ENCODE measurements at regions not wholly inside any gene's neighbourhood (a gene's known extent, or its start where the extent isn't known, plus 50 kb on each side); places are given as distances from the start of the nearest gene placed in this dataset.

- DNase-seq, result no peak
Measured at GRCh38 chr7:40972426-40972825, 730.5 kb downstream of the INHBA start.

DNA sequence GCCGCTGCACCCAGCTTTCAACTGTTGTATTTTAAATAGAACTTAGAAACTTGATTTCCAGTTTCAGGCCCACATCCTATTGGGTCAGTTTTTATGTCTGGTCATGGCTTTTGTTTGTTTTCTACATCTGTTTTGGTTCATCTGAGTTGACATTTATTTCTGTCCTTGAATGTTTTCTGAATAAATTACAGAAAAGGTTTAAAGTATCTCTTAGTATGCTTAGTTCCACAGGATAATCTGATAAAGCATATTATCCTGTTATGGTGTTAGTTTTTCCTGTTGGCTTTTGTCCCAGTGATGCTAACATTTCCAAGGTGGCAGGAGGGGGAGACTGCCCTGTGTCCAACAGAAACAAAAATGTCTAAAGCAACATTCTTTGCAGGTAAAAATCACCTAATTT lies 733.2 kb downstream of the INHBA start:
- no peak for DNase-seq

DNA sequence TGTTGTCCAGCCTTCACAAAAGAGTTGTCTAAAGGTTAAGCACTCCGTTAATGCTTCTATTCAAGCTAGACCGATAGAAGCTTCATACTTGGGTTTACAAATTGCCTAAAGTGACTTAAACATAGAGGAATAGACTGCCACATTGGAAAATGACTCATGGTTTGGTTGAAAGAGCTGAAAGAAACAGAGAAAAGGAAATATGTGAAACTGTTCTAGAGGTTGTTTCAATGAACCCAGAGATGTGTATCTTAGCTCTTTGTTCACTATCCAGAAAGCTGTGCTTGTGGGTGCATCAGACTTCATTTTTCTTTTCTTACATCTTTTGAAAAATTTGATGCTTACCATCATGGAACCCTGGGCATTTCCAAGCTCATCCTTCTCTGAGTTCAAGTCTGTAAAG lies 736.2 kb downstream of the INHBA start:
- DNase-seq, result no peak

GRCh38 chr7:40965774-40966173 lies 737.1 kb downstream of the INHBA start:
- no peak for DNase-seq

DNA sequence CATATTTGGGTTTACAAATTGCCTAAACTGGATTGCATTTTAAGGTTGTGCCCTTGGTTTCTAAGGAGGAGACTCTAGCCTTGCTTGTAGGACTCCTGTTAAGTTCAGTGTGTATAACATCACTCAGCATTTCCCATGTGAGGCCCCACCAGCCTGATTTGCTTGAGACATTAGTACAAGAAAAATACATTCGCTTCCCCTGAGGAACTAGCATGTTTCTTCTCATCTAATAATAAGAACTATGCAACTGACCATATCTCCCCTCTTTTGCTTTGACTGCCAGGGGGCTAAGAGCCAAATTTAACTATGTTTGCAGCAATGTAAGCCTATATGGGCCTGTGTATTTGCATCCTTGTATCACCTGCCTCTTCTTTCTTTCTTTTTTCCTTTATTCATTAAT lies 737.9 kb downstream of the INHBA start:
- no peak for DNase-seq

- DNase-seq, result no peak
Measured at GRCh38 chr7:40964610-40965009, 738.3 kb downstream of the INHBA start.

GRCh38 chr7:40959955-40960354 lies 742.9 kb downstream of the INHBA start:
- DNase-seq, result no peak

DNA sequence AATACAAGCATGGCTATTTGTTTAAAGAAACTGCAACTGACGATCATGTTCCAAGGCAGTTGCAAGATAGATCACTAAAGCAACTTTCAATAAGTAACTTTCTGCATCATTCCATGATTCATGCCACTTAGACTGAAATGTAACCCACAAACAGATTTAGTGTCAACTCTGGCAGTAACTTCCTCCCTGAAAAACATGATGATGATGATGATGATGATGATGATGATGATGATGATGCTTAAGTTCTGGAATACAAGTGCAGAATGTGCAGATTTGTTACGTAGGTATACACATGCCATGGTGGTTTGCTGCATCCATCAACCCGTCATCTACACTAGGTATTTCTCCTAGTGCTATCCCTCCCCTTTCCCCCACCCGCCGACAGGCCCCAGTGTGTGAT lies 754.7 kb downstream of the INHBA start:
- DNase-seq, result no peak

DNA sequence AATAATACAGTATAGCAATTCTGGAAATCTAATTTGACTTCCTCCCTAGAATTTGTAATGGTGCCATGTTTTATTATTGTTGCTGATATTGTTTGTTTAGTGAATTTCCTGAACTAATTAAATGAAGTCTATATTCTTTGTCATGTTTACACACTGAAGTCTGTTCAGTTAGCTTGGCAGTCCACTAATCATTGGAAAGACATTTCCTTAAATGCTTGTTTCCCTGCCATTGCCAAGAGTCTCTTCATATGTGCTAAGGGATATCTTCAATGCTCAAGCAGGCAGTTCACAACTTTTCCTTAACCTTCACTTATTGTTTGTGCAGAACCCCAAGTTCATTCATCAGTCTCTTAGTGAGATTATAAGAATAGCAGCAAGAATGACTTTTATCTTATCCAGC lies 755.3 kb downstream of the INHBA start:
- no peak for DNase-seq

DNA sequence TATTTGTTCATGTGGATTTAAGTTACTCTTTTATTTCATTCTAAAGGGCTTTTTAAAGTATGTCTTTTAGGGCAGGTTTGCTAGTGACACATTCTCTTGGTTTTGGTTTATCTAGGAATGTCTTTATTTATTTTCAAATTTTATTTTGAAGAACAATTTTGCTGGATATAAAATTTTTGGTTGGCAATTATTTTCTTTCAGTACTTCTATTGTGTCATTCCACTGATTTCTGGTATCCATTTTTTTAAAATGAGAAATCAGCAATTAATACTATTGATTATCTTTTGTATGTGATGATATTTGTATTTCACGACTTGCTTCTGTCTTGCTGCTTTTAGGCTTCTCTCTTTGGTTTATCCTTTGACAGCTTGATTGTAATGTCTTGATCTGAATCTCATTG lies 756.3 kb downstream of the INHBA start:
- DNase-seq, result no peak

- no peak for DNase-seq
Measured at GRCh38 chr7:40945788-40946187, 757.1 kb downstream of the INHBA start.

DNA sequence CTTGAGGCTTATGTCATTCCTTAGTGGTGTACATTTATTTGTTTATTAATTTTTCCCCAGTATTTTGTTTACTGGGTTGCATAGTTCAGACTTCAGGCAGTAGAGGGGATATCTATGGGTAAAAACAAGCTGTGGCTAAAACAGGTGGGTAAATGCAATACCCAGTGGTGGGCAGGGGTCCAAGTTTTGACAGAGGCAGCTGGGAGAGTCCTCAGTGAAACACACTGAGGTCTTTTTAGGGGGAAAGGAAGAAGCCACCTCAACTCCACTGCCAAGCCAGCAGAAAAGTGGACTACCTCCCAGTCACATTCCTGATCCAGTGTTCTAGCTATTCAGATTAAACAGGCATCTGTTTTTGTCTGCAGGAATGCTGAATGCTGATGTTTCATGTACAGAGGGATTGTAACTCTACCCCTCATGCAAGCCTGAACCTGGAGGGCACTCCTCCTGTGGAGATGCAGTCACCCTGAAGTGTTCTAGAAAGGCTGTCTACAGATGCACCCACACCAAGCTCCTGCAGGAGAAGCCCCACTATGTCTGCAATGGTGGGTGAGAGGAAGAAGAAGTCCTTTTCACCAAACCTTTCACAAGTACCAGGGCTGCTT lies 757.8 kb downstream of the INHBA start:
- no peak for DNase-seq

GRCh38 chr7:40937879-40938278 lies 765.0 kb downstream of the INHBA start:
- no peak for DNase-seq

DNA sequence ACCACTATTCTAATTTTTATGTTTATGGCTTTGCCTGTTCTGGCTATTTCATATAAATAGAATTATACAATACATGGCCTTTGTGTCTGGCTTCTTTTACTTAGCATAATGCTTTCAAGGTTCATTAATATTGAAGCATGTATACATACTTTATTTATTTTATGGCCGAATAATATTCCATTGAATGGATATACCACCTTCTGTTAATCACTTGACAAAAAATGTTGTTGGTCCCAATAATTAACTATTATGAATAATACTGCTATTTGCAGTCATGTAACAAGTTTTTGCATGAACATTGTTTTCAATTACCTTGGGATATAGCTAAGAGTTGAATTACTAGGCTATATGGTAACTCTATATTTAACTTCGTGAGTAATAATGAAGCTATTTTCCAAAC lies 767.5 kb downstream of the INHBA start:
- DNase-seq, result no peak

DNA sequence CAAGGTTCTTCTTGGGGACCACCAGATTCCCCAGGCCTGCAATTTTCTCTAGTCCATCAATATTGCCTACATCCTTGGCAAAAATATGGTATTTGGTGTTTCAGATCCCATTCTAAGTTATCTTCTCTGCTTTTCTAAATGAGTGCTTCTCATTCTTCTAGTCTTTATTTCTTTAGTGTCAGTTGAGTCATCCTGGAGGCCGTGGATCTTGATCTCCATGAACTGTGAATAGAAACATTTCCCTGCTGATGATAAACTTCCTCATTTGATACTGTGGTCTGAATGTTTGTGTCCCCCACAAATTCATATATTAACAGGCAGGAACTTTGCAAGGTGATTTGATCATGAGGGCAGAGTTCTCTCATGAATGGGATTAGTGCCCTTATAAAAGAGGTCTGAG lies 779.3 kb downstream of the INHBA start:
- no peak for DNase-seq

DNA sequence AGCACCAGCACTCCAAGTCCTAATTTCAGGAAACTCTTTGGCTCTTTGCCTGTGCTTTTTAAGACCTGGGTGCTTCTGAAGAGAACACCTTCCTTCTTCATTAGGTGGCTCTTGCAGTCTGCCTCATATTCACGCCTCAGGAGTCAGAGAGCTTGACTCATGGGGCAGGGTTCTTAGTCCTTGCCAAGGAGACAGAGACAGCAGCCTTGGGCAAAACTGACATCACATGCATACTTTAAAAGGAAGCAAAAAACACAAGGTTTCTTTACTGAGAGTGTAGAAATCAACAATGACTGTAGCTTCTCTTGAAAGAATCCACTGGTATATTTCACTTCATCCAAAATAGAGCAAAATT lies 780.6 kb downstream of the INHBA start:
- DNase-seq, result no peak

DNA sequence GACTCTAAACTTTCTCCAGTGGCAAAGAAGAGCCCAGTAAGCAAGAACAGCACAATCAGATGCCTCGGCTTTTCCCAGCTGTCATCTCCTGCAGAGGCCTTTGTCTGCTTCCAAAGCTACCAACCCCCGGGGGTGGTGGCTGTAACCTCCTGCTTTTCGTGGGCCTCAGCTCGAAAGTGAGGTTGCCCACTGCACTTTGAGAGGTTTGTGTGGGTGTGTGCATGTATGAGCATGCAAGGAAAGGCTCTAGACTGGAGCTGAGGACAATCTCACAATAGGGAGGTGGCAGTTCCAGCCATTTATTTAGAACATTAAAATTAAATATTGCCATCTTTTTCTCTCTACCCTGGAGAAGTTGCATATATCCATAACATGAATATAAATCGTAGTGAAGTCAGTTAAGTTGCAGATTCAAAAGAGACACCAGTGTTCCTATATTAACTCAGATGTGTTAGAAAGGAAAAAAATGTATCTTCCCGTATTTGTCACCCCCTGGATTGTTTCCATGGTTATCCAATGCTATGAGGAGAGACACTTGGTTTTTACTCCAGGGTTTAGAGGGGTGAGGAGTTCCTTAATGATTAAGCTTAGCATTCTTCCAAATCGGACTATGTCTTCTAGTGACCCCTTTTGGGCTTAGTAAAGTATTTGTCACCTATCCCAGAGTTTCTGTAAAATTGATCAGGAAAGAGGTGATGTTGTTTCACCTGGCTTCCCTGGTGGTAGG lies 781.1 kb downstream of the INHBA start:
- DNase-seq, result no peak

GRCh38 chr7:40918701-40919271 lies 784.0 kb downstream of the SUGCT start:
- no peak for DNase-seq

DNA sequence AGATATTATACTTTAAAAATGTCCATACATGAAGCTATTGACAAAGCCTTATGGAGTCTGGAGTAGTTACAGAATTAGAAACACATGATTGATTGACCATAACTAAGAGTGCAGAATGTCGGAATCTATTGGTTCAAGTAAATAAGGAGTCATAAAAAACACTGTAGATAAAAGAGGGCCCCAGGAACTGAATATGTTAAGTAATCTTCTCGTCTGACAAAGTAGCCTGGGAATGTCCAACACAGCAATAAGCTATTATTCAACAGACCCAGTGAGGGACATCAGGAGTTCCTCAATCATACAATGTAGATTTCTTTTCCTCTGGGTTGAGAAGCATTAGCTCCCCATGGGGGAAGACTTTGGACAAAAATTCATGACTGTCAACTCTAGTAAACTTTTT lies 782.0 kb downstream of the SUGCT start:
- DNase-seq, result no peak

- DNase-seq, result no peak
Measured at GRCh38 chr7:40915071-40915470, 780.3 kb downstream of the SUGCT start.
